HEK293 (cell line): ENCODE measurements at regions not wholly inside any gene's neighbourhood (a gene's known extent, or its start where the extent isn't known, plus 50 kb on each side); places are given as distances from the start of the nearest gene placed in this dataset.

ENCODE experiments used
- CTCF ChIA-PET: fragments of 350-600 bp; formaldehyde crosslinking; extraction: SDS; loops from one replicate; lab custom pipeline; 2021; ENCODE audit warnings: antibody characterized with exemption; lab: Yijun Ruan, JAX
- POLR2A ChIA-PET: fragments of 300-600 bp; formaldehyde crosslinking; extraction: SDS; loops from one replicate; lab custom pipeline; 2020; ENCODE audit warnings: antibody characterized with exemption, inconsistent platforms; lab: Yijun Ruan, JAX
- H3K27ac ChIP-seq: fragments of 200-500 bp; sonication (Bioruptor generic); 2 replicates; pipeline ENCODE4 v1.5.1; 2014; ENCODE audit warnings: low read depth, low read length, control low read depth, inconsistent platforms; ENCODE audit errors: extremely low read depth
- H3K36me3 ChIP-seq, 2 experiments: fragments of 200-500 bp in 1 of 2; sonication (Bioruptor generic) in 1 of 2; 1 replicate in 1 of 2; 2 replicates in 1 of 2; pipeline ENCODE4 v1.5.1; 2014 to 2017; ENCODE audit warnings: inconsistent platforms in 2 of 2, low read length in 2 of 2; ENCODE audit not compliant: control insufficient read depth in 2 of 2, insufficient read depth in 1 of 2
- H3K4me1 ChIP-seq: fragments of 200-500 bp; sonication (Bioruptor generic); 2 replicates; pipeline ENCODE4 v1.5.1; 2014; ENCODE audit warnings: mild to moderate bottlenecking, low read length, inconsistent platforms; ENCODE audit not compliant: control insufficient read depth, insufficient read depth
- H3K4me3 ChIP-seq: 2 replicates; pipeline ENCODE4 v1.5.1; 2011; ENCODE audit warnings: low read depth, mild to moderate bottlenecking, control low read depth, low read length, moderate library complexity
- H3K9me3 ChIP-seq: fragments of 200-500 bp; sonication (Bioruptor generic); 2 replicates; pipeline ENCODE4 v1.5.1; 2014; ENCODE audit warnings: low read depth, low read length, inconsistent platforms; ENCODE audit not compliant: control insufficient read depth, insufficient read depth
- AEBP2 ChIP-seq: fragments of 450-650 bp; formaldehyde crosslinking; IDR thresholded peaks from 2 replicates; pipeline ENCODE4 v1.5.1; 2016; ENCODE audit warnings: missing biosample characterization, missing genetic modification characterization, borderline replicate concordance
- GFI1B ChIP-seq: fragments of 450-650 bp; formaldehyde crosslinking; IDR thresholded peaks from 2 replicates; pipeline ENCODE4 v1.5.1; 2016; ENCODE audit warnings: missing biosample characterization, missing genetic modification characterization
- KLF8 ChIP-seq: fragments of 450-650 bp; formaldehyde crosslinking; IDR thresholded peaks from 2 replicates; pipeline ENCODE4 v1.5.1; 2016; ENCODE audit warnings: missing biosample characterization, missing genetic modification characterization
- PRDM1 ChIP-seq: fragments of 450-650 bp; formaldehyde crosslinking; IDR thresholded peaks from 2 replicates; pipeline ENCODE4; 2016; ENCODE audit warnings: missing biosample characterization, missing genetic modification characterization
- ZBTB20 ChIP-seq: fragments of 450-650 bp; formaldehyde crosslinking; IDR thresholded peaks from 2 replicates; pipeline ENCODE4 v1.5.1; 2016; ENCODE audit warnings: missing biosample characterization, missing genetic modification characterization
- ZNF211 ChIP-seq: fragments of 450-650 bp; formaldehyde crosslinking; IDR thresholded peaks from 2 replicates; pipeline ENCODE4 v1.5.1; 2016; ENCODE audit warnings: low read depth, missing biosample characterization, missing genetic modification characterization
- ZNF704 ChIP-seq: fragments of 450-650 bp; formaldehyde crosslinking; IDR thresholded peaks from 2 replicates; pipeline ENCODE4 v1.5.1; 2016; ENCODE audit warnings: missing biosample characterization, missing genetic modification characterization
- ZNF837 ChIP-seq: fragments of 450-650 bp; formaldehyde crosslinking; IDR thresholded peaks from 2 replicates; pipeline ENCODE4 v1.5.1; 2016; ENCODE audit warnings: missing biosample characterization, missing genetic modification characterization
- TF ChIP-seq, protein P1 (sequence below): fragments of 450-650 bp; formaldehyde crosslinking; IDR thresholded peaks from 2 replicates; pipeline ENCODE4 v1.5.1; 2016; ENCODE audit warnings: missing biosample characterization, missing genetic modification characterization
- TF ChIP-seq, protein P2 (sequence below): fragments of 450-650 bp; formaldehyde crosslinking; conservative IDR thresholded peaks from 2 replicates; pipeline ENCODE4 v1.5.1; 2016; ENCODE audit warnings: low read depth, missing biosample characterization, missing genetic modification characterization
- TF ChIP-seq, protein P3 (sequence below): fragments of 450-650 bp; formaldehyde crosslinking; IDR thresholded peaks from 2 replicates; pipeline ENCODE4 v1.5.1; 2017; ENCODE audit warnings: missing biosample characterization, missing genetic modification characterization

GRCh38 chr1:239633432-239633831 is 247.1 kb downstream of the CHRM3 start (continued):
- TF ChIP-seq AEBP2: no peak
- TF ChIP-seq, protein P1, sequence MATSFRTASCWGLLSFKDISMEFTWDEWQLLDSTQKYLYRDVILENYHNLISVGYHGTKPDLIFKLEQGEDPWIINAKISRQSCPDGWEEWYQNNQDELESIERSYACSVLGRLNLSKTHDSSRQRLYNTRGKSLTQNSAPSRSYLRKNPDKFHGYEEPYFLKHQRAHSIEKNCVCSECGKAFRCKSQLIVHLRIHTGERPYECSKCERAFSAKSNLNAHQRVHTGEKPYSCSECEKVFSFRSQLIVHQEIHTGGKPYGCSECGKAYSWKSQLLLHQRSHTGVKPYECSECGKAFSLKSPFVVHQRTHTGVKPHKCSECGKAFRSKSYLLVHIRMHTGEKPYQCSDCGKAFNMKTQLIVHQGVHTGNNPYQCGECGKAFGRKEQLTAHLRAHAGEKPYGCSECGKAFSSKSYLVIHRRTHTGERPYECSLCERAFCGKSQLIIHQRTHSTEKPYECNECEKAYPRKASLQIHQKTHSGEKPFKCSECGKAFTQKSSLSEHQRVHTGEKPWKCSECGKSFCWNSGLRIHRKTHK (tag by site-specific recombination): no peak
- TF ChIP-seq, protein P2, sequence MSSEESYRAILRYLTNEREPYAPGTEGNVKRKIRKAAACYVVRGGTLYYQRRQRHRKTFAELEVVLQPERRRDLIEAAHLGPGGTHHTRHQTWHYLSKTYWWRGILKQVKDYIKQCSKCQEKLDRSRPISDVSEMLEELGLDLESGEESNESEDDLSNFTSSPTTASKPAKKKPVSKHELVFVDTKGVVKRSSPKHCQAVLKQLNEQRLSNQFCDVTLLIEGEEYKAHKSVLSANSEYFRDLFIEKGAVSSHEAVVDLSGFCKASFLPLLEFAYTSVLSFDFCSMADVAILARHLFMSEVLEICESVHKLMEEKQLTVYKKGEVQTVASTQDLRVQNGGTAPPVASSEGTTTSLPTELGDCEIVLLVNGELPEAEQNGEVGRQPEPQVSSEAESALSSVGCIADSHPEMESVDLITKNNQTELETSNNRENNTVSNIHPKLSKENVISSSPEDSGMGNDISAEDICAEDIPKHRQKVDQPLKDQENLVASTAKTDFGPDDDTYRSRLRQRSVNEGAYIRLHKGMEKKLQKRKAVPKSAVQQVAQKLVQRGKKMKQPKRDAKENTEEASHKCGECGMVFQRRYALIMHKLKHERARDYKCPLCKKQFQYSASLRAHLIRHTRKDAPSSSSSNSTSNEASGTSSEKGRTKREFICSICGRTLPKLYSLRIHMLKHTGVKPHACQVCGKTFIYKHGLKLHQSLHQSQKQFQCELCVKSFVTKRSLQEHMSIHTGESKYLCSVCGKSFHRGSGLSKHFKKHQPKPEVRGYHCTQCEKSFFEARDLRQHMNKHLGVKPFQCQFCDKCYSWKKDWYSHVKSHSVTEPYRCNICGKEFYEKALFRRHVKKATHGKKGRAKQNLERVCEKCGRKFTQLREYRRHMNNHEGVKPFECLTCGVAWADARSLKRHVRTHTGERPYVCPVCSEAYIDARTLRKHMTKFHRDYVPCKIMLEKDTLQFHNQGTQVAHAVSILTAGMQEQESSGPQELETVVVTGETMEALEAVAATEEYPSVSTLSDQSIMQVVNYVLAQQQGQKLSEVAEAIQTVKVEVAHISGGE (tag by site-specific recombination): no peak
- no peak for TF ChIP-seq ZNF704 (tag by site-specific recombination)
- TF ChIP-seq KLF8: no peak

- H3K4me3 ChIP-seq: no peak overlapping the region
- ChIA-PET CTCF (no interaction called here), POLR2A (no interaction called here)
- H3K36me3 ChIP-seq: peaks cover 0 to 19% of the 10 kb centered on the region in 2 experiments; a peak in 2 of 3 replicates
- TF ChIP-seq GFI1B: no peak
- no peak for TF ChIP-seq PRDM1 (tag by site-specific recombination)
- TF ChIP-seq ZNF837: no peak
- no peaks in the 10 kb centered on the region for H3K4me1 ChIP-seq
- no peak overlapping the region for H3K27ac ChIP-seq
- H3K9me3 ChIP-seq: no peaks in the 10 kb centered on the region
Observed at GRCh38 chr1:239635276-239635675, 248.9 kb downstream of the CHRM3 start.

GRCh38 chr1:239636347-239636746 is 250.0 kb downstream of the CHRM3 start:
- ChIA-PET POLR2A (no interaction called here), CTCF (interaction anchor here (0.6 kb wide), 1 partner anchor 218 kb away, joined by 3 read pairs; no protein-coding TSS in a partner anchor)
- H3K9me3 ChIP-seq: no peaks in the 10 kb centered on the region
- no peak overlapping the region for H3K27ac ChIP-seq
- no peak overlapping the region for H3K4me3 ChIP-seq
- peaks cover 0 to 19% of the 10 kb centered on the region in 2 experiments; a peak in 2 of 3 replicates for H3K36me3 ChIP-seq
- no peak for TF ChIP-seq ZBTB20 (tag by site-specific recombination)
- no peak for TF ChIP-seq ZNF211 (tag by site-specific recombination)
- TF ChIP-seq, protein P3, sequence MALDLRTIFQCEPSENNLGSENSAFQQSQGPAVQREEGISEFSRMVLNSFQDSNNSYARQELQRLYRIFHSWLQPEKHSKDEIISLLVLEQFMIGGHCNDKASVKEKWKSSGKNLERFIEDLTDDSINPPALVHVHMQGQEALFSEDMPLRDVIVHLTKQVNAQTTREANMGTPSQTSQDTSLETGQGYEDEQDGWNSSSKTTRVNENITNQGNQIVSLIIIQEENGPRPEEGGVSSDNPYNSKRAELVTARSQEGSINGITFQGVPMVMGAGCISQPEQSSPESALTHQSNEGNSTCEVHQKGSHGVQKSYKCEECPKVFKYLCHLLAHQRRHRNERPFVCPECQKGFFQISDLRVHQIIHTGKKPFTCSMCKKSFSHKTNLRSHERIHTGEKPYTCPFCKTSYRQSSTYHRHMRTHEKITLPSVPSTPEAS (tag by site-specific recombination): no peak
- TF ChIP-seq, all 188 proteins: peak for 0
- no peaks in the 10 kb centered on the region for H3K4me1 ChIP-seq

DNA sequence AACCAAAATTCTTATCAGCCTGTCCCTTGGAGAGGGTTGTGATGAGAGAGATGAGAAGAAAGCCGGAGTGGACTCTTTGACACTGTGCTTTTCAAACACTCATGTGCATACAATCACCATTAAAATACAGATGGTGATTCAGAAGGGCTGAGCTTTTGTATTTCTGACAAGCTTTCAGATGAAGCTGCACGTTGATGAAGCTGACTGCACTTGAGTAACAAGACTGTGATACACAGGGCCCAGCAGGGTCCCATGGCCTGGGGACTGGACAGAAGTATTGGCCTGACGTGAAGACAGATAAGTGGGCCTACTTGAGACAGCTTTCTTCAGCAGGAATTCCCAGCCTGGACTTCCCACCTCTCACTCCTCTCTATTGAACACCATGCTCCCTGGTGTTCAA is 258.2 kb downstream of the CHRM3 start:
- no peak for TF ChIP-seq AEBP2
- TF ChIP-seq, all 188 proteins: peak for 0
- ChIA-PET POLR2A (no interaction called here), CTCF (no interaction called here)
- H3K4me1 ChIP-seq: no peaks in the 10 kb centered on the region
- no peak overlapping the region for H3K4me3 ChIP-seq
- H3K9me3 ChIP-seq: no peaks in the 10 kb centered on the region
- H3K36me3 ChIP-seq: peaks cover 0 to 12% of the 10 kb centered on the region in 2 experiments; a peak in 1 of 3 replicates
- H3K27ac ChIP-seq: no peak overlapping the region
